ENCODE measurements at regions not wholly inside any gene's neighbourhood (a gene's known extent, or its start where the extent isn't known, plus 50 kb on each side); places are given as distances from the start of the nearest gene placed in this dataset.

- no peaks in the 10 kb centered on the region for H3K9me3 ChIP-seq (ENCODE audit: control insufficient read depth, insufficient read depth, low read length)
- intact Hi-C loops (cut with micrococcal nuclease) = no loop called here
- Mint-ChIP-seq H3K27ac (no peak overlapping the region), H3K36me3 (no peaks in the 10 kb centered on the region), H3K27me3 (ENCODE audit: low read depth in 2 of 2) (no peaks in the 10 kb centered on the region), H3K9me3 (peaks cover 11 to 12% of the 10 kb centered on the region in 2 donors), H3K4me3 (no peak overlapping the region), H3K4me1 (no peaks in the 10 kb centered on the region)
- H3K4me1 ChIP-seq (ENCODE audit: control insufficient read depth, insufficient read depth, low read length) = no peaks in the 10 kb centered on the region
- WGBS (ENCODE audit: insufficient coverage) = no CpG with 5 or more reads among the region's 1 CpG
- H3K36me3 ChIP-seq (ENCODE audit: control insufficient read depth, insufficient read depth, low read length) = no peaks in the 10 kb centered on the region
- H3K27ac ChIP-seq (ENCODE audit: low read length) = no peak overlapping the region
- no peak overlapping the region for H3K4me3 ChIP-seq (ENCODE audit: low read length)
- DNase-seq (no peak), ATAC-seq (no peak)
- H3K27me3 ChIP-seq (ENCODE audit: control insufficient read depth, insufficient read depth, low read length) = no peaks in the 10 kb centered on the region
- no peak for TF ChIP-seq CTCF (IDR thresholded peaks at IDR 0.05)
These were observed 266.0 kb upstream of the ANO3 start for GRCh38 chr11:26065944-26066343.

- H3K27me3 Mint-ChIP-seq (ENCODE audit: low read depth in 2 of 2) = no peaks in the 10 kb centered on the region
- no peaks in the 10 kb centered on the region for H3K36me3 Mint-ChIP-seq
- intact Hi-C loops (cut with micrococcal nuclease) = no loop called here
- DNase-seq (no peak), ATAC-seq (no peak)
- no peaks in the 10 kb centered on the region for H3K4me1 Mint-ChIP-seq
- Histone ChIP-seq H3K4me1 (ENCODE audit: control insufficient read depth, insufficient read depth, low read length) (no peaks in the 10 kb centered on the region), H3K27me3 (ENCODE audit: control insufficient read depth, insufficient read depth, low read length) (no peaks in the 10 kb centered on the region), H3K4me3 (ENCODE audit: low read length) (no peak overlapping the region), H3K27ac (ENCODE audit: low read length) (no peak overlapping the region), H3K9me3 (ENCODE audit: control insufficient read depth, insufficient read depth, low read length) (no peaks in the 10 kb centered on the region), H3K36me3 (ENCODE audit: control insufficient read depth, insufficient read depth, low read length) (no peaks in the 10 kb centered on the region)
- H3K9me3 Mint-ChIP-seq = peaks cover 8 to 9% of the 10 kb centered on the region in 2 donors
- H3K4me3 Mint-ChIP-seq = no peak overlapping the region
- WGBS (ENCODE audit: insufficient coverage) = 91% methylated on average over 4 of the region's 8 CpGs
- no peak for TF ChIP-seq CTCF (IDR thresholded peaks at IDR 0.05)
- no peak overlapping the region for H3K27ac Mint-ChIP-seq
These were observed 261.1 kb upstream of the ANO3 start for GRCh38 chr11:26070714-26071380.

- ATAC-seq (no peak), DNase-seq (no peak)
- TF ChIP-seq CTCF (IDR thresholded peaks at IDR 0.05) = no peak
- Mint-ChIP-seq H3K9me3 (peaks cover 5 to 10% of the 10 kb centered on the region in 2 donors), H3K4me3 (no peak overlapping the region), H3K27me3 (ENCODE audit: low read depth in 2 of 2) (no peaks in the 10 kb centered on the region), H3K27ac (no peak overlapping the region), H3K36me3 (no peaks in the 10 kb centered on the region), H3K4me1 (no peaks in the 10 kb centered on the region)
- Histone ChIP-seq H3K27ac (ENCODE audit: low read length) (no peak overlapping the region), H3K4me1 (ENCODE audit: control insufficient read depth, insufficient read depth, low read length) (no peaks in the 10 kb centered on the region), H3K9me3 (ENCODE audit: control insufficient read depth, insufficient read depth, low read length) (no peaks in the 10 kb centered on the region), H3K27me3 (ENCODE audit: control insufficient read depth, insufficient read depth, low read length) (no peaks in the 10 kb centered on the region), H3K36me3 (ENCODE audit: control insufficient read depth, insufficient read depth, low read length) (no peaks in the 10 kb centered on the region), H3K4me3 (ENCODE audit: low read length) (no peak overlapping the region)
- intact Hi-C loops (cut with micrococcal nuclease) = no loop called here
- 69% methylated on average over 2 of the region's 3 CpGs for WGBS (ENCODE audit: insufficient coverage)
These were observed 259.2 kb upstream of the ANO3 start for GRCh38 chr11:26072614-26073153.

GRCh38 chr11:26073646-26074045, 258.3 kb upstream of the ANO3 start:
- no peak overlapping the region for H3K4me3 ChIP-seq (ENCODE audit: low read length)
- H3K27ac ChIP-seq (ENCODE audit: low read length) = no peak overlapping the region
- no peaks in the 10 kb centered on the region for H3K36me3 Mint-ChIP-seq
- H3K27me3 Mint-ChIP-seq (ENCODE audit: low read depth in 2 of 2) = no peaks in the 10 kb centered on the region
- TF ChIP-seq CTCF (IDR thresholded peaks at IDR 0.05) = no peak
- no peak overlapping the region for H3K27ac Mint-ChIP-seq
- H3K36me3 ChIP-seq (ENCODE audit: control insufficient read depth, insufficient read depth, low read length) = no peaks in the 10 kb centered on the region
- H3K4me1 Mint-ChIP-seq = no peaks in the 10 kb centered on the region
- peaks cover 5 to 10% of the 10 kb centered on the region in 2 donors for H3K9me3 Mint-ChIP-seq
- no peak overlapping the region for H3K4me3 Mint-ChIP-seq
- no peaks in the 10 kb centered on the region for H3K9me3 ChIP-seq (ENCODE audit: control insufficient read depth, insufficient read depth, low read length)
- H3K4me1 ChIP-seq (ENCODE audit: control insufficient read depth, insufficient read depth, low read length) = no peaks in the 10 kb centered on the region
- no peak for DNase-seq
- intact Hi-C loops (cut with micrococcal nuclease) = no loop called here
- no peak for ATAC-seq
- no peaks in the 10 kb centered on the region for H3K27me3 ChIP-seq (ENCODE audit: control insufficient read depth, insufficient read depth, low read length)

All from natural killer cell (primary cell).